ENCODE measurements at regions not wholly inside any gene's neighbourhood (a gene's known extent, or its start where the extent isn't known, plus 50 kb on each side); places are given as distances from the start of the nearest gene placed in this dataset.
"Not testable (repeated sequence)": the region's sequence is repeated elsewhere in the genome, so short reads cannot be mapped to it uniquely, and the experiment has no call there.

DNA sequence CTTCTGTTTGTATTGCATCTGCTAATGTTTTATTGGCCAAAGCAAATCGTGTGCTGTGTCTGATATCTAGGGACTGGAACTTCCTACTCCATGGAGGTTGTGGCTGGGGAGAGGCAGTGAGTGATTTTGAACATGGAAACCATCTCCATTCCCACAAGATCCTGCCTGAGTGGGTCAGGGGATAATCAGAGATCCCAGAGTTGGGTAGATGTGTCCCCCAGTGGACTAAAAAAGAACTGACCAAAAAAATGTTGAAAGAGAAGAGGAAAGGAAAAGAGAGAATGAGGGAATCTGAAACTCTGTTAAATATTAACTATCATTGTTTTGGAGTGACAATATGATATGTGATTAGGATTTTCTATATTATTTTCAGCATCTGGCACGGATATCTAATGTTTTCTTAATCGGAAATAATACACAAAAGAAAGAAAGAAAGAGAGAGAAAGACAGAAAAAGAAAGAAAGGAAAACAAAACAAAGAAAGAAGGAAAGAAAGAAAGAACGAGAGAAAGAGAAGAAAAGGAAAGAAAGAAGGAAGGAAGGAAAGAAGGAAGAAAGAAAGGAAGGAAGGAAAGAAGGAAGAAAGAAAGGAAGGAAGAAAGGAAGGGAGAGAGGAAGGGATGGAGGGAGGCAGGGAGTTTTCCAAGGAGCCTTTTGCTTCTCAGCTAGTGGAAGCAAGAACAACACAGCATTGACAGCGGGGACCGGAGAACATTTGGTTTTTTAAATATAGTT, 638.5 kb downstream of the CCSER2 start:
- no peak overlapping the region for H3K4me3 ChIP-seq (ENCODE audit: low read depth, low read length)
- no peak for DNase-seq (ENCODE audit: low read depth)

DNA sequence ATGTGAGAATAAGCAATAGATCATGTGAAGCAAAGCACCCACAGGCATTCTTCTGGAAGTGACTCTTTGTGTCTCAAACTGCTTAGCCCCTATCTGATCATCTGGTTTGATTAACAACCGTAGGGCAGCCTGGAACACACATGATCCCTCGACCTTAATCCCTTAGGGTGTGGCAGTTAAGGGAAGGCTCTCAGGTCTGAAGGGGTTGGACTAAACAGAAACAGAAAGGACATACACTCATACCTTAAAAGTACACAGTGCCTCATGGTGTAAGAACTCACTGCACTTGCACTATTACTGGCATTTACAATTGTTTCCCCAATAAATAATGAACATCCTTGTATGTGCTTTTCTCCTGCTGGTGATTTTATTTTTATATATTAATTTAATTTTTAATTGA, 640.9 kb downstream of the CCSER2 start:
- not testable (repeated sequence) for H3K4me3 ChIP-seq (ENCODE audit: low read depth, low read length); DNase-seq (ENCODE audit: low read depth)

GRCh38 chr10:84987039-84987438, 658.6 kb downstream of the CCSER2 start:
- no peak overlapping the region for H3K4me3 ChIP-seq (ENCODE audit: low read depth, low read length)
- no peak for DNase-seq (ENCODE audit: low read depth)

DNA sequence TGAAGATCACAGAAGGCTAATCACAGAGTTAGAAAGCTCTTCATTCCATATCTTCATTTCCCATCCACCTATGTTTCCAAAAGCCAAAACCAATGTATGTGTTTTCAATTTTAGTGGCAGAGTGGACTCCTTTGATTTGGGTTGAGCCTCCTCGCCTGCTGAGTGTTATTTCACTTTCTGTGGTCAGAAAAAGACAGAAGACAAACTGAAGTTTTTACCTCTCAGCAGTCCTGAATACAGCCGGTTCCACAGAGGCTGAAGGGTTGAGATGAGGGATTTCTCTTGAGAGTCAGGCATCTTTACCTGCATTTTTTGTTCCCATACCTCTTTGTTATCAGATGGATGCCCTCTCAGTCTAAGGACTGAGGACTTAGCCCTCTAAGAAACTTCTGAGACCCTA, 659.6 kb downstream of the CCSER2 start:
- no peak for DNase-seq (ENCODE audit: low read depth)
- no peak overlapping the region for H3K4me3 ChIP-seq (ENCODE audit: low read depth, low read length)

DNA sequence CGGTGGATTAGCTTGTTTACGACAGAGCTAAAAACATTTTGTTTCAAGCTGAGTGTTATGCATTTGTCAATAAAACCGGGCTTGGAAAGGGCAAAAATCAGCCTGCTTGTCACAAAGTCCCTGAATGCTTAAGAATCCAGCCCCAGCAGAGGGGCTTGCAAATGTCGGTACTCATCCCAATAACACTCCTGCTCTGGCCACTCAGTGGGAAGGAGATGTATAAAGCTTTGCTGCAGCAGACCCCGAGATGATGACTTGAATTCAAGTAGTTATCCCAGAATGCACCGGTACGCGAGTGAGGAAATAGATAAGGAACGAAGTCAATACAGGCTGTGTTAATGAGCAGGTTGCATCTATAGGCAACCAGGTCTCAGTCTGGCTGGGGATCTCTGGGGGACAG, 662.3 kb downstream of the CCSER2 start:
- no peak for DNase-seq (ENCODE audit: low read depth)
- H3K4me3 ChIP-seq (ENCODE audit: low read depth, low read length) = no peak overlapping the region

- H3K4me3 ChIP-seq (ENCODE audit: low read depth, low read length) = no peak overlapping the region
- DNase-seq (ENCODE audit: low read depth) = no peak
Observed at GRCh38 chr10:84991301-84991700, 662.9 kb downstream of the CCSER2 start.

DNA sequence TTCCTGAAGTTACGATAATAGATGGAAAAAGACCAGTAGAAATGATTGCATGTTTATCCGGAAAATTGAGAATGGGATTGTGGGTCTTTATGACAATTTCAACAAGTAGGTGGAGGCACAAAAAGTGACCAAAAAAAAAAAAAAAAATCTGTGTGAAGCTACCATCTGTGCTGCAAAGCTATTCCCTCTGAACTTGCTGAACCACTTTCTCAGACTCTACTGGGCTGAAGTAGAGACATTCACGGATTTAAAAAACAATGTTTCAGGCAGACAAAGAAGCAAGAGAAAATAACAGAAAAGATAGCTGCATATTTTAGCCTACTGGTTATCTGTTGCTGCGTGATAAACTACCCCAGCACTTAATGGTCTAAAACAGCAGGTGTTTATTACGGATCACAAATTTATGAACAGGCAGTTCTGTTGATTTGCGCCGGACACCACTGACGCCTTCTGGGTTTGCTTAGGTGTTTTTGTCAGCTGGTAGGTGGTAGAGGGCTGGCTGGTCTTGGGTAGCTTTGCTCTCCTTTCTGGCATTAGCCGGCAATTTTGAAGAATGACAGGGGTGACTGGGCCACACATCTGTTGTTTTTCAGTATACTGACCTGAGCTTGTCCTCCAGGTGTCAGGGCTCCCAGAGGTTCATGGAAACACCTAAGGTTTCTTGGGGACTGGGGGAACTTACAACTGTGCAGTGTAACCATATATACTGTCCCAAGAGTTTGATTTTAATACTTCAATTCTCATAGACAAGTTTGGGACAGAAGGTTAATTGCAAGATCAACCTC, 665.1 kb downstream of the CCSER2 start:
- no peak for DNase-seq (ENCODE audit: low read depth)
- no peak overlapping the region for H3K4me3 ChIP-seq (ENCODE audit: low read depth, low read length)

DNA sequence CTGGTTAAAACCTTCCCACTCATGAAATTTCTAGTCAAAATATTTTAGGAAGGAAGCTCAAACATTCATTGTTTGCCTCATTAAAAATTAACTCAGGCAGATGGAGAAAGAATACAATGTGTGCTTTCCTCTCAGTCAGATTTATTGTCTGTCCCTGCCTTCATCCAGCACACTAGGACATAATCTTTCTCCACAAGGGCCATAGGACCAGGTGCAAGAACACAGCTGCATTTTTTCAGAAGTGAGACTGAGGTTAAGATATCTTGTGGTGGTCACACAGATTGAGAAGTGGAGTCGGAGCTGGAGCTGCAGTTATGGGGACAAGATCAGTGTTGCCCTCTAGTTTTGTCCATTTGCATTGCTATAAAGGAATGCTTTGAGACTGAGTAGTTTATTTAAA, 666.3 kb downstream of the CCSER2 start:
- DNase-seq (ENCODE audit: low read depth) = no peak
- no peak overlapping the region for H3K4me3 ChIP-seq (ENCODE audit: low read depth, low read length)

GRCh38 chr10:84996580-84996979, 668.2 kb downstream of the CCSER2 start:
- H3K4me3 ChIP-seq (ENCODE audit: low read depth, low read length) = no peak overlapping the region
- DNase-seq (ENCODE audit: low read depth) = no peak

DNA sequence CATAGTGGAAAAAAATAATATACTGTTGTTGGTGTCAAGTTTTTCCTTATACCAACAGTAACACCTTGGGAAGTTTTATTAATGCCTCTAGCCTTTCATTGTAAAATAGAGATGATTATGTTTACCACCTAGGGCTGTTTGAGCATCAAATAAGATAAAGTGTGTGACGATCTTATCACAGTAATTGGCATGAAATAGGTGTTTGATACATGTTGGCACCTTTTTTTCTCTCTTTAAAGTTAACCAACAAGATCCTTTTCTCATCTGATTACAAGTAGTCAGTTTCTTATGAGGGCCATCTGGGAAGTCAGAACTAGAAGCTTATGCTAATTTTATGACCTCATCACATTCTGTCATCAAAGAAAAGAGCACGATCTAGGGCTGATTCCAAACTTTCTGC, 669.5 kb downstream of the CCSER2 start:
- DNase-seq (ENCODE audit: low read depth) = no peak
- no peak overlapping the region for H3K4me3 ChIP-seq (ENCODE audit: low read depth, low read length)

DNA sequence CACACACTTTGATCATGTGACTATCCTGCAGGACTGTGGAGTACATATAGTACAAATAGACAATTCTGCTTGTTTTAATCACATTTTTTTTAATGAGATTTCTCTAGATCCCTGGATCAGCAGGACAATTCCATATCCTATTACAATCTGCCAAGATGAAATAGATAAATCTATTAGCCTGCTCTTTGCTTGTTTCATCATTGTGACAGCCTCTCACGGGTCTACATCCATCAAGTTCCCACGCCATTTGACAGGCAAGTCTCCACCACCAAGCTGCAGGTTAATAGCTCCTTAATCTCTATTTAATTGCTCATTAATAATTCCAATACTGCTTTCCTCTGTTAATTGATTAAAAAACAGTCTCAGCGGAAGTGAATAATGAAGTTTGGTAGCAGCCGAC, 671.5 kb downstream of the CCSER2 start:
- no peak for DNase-seq (ENCODE audit: low read depth)
- no peak overlapping the region for H3K4me3 ChIP-seq (ENCODE audit: low read depth, low read length)

- DNase-seq (ENCODE audit: low read depth) = no peak
- H3K4me3 ChIP-seq (ENCODE audit: low read depth, low read length) = no peak overlapping the region
Observed at GRCh38 chr10:85003083-85003482, 674.7 kb downstream of the CCSER2 start.

DNA sequence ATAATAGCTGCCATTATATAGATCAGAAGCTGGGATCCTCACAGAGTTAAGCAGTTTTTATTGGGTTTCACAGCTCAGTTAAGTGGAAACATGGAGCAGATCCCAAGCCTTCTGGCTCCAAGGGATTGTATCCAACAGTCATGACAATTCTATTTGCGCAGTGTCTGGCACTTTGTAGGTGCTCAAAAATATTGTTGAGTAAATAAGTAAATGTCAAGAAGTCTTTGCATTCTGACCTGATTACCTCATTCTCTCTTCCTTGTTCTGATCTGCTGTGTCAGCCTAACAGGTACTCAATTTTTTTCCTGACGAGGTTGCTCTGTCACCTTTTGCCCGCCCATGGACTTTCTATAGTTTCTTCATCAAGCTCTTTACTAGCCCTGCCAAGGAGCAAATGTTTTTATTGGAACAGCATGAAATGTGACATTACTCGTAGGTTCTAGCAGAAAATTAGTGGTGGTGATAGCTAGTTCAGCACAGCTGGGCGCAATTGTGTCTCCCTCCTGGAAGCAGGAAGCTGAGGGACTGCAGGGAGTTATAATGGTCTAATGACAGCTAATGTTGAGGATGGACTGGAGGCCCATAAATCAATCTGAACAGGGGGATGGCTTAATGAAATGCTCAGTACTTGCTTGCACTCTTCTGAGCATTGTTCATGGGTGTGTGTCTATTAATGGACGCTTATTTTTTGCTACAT, 680.2 kb downstream of the CCSER2 start:
- H3K4me3 ChIP-seq (ENCODE audit: low read depth, low read length) = no peak overlapping the region
- DNase-seq (ENCODE audit: low read depth) = no peak

- no peak for DNase-seq (ENCODE audit: low read depth)
- H3K4me3 ChIP-seq (ENCODE audit: low read depth, low read length) = no peak overlapping the region
Observed at GRCh38 chr10:85012305-85012704, 683.9 kb downstream of the CCSER2 start.

DNA sequence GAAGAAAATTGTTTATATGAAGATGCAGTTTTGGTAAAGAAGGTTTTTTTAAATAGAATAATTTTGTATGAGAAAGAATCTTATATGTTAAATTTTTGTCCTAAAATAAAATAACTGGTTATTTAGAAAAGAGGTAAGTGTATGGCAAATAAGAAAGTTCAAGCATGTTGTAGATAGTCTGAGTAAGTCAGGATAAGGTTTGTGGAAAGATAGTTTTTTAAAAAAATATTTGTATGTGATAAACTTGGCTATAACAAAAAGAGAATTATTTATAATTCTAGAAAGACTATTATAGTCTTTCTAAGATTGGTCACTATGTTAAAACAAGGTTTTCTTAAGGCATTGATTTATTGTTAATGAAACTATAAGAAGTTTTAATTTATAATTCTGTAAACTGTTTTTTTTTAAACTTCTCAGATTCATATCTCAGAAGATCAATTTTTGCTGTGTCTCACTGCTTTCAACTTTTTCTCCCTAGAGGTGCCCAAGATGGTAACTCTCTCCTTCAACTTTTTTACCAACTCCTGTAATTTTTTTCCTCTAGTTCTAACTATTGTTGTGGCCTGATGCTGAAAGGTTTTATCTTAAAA, 698.6 kb downstream of the CCSER2 start:
- no peak for DNase-seq (ENCODE audit: low read depth)
- H3K4me3 ChIP-seq (ENCODE audit: low read depth, low read length) = no peak overlapping the region

- no peak overlapping the region for H3K4me3 ChIP-seq (ENCODE audit: low read depth, low read length)
- DNase-seq (ENCODE audit: low read depth) = no peak
Observed at GRCh38 chr10:85032981-85033380, 704.6 kb downstream of the CCSER2 start.

- no peak overlapping the region for H3K4me3 ChIP-seq (ENCODE audit: low read depth, low read length)
- no peak for DNase-seq (ENCODE audit: low read depth)
Observed at GRCh38 chr10:85036661-85037060, 708.3 kb downstream of the CCSER2 start.

DNA sequence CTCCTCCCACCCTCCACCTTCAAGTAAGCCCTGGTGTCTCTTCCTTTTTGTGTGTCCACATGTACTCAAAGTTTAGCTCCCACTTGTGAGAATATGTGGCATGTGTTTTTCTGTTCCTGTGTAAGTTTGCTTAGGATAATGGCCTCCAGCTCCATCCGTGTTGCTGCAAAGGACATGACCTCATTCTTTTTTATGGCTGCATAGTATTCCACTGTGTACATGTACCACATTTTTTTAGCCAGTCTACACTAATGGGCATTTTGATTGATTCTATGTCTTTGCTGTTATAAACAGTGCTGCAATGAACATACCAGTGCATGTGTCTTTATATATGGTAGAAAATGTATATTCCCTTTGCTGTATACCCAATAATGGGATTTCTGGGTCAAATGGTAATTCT, 710.9 kb downstream of the CCSER2 start:
- no peak overlapping the region for H3K4me3 ChIP-seq (ENCODE audit: low read depth, low read length)
- no peak for DNase-seq (ENCODE audit: low read depth)

GRCh38 chr10:85043207-85043606, 714.8 kb downstream of the CCSER2 start:
- H3K4me3 ChIP-seq (ENCODE audit: low read depth, low read length) = no peak overlapping the region
- no peak for DNase-seq (ENCODE audit: low read depth)

GRCh38 chr10:85045046-85045445, 716.7 kb downstream of the CCSER2 start:
- no peak overlapping the region for H3K4me3 ChIP-seq (ENCODE audit: low read depth, low read length)
- DNase-seq (ENCODE audit: low read depth) = no peak
